Spinal cord (tissue), 9 donors: ENCODE measurements at regions not wholly inside any gene's neighbourhood (a gene's known extent, or its start where the extent isn't known, plus 50 kb on each side); places are given as distances from the start of the nearest gene placed in this dataset.

Source experiments
- DNase-seq, 6 donors: peaks; one replicate each; pipeline versions ENCODE4 v3.0.0 to v3.0.0-alpha.2; 2013 to 2015; ENCODE audit warnings: low spot score in 6 of 6, low read depth in 4 of 6
- H3K27ac ChIP-seq: one replicate; pipeline ENCODE4 v1.5.1; 2013; ENCODE audit warnings: low read depth, low read length, control low read depth
- H3K27me3 ChIP-seq: one replicate; pipeline ENCODE4 v1.6.1; 2013; ENCODE audit warnings: low read length; ENCODE audit not compliant: control insufficient read depth, insufficient read depth
- H3K36me3 ChIP-seq: one replicate; pipeline ENCODE4 v1.6.1; 2013; ENCODE audit warnings: low read length; ENCODE audit not compliant: control insufficient read depth, insufficient read depth
- H3K4me1 ChIP-seq: one replicate; pipeline ENCODE4 v1.6.1; 2013; ENCODE audit warnings: low read length; ENCODE audit not compliant: control insufficient read depth, insufficient read depth
- H3K4me3 ChIP-seq: one replicate; pipeline ENCODE4 v1.5.1; 2013; ENCODE audit warnings: low read depth, low read length, control low read depth
- H3K9me3 ChIP-seq: one replicate; pipeline ENCODE4 v1.6.1; 2013; ENCODE audit warnings: low read length; ENCODE audit not compliant: control insufficient read depth, insufficient read depth
- WGBS: methylation state at CpG from one replicate; pipeline ENCODE4 v1.1.5; 2013; ENCODE audit warnings: missing lambda C conversion rate; ENCODE audit not compliant: insufficient coverage; 5-methylcytosine and 5-hydroxymethylcytosine counted together
- donor health status: healthy.

DNA sequence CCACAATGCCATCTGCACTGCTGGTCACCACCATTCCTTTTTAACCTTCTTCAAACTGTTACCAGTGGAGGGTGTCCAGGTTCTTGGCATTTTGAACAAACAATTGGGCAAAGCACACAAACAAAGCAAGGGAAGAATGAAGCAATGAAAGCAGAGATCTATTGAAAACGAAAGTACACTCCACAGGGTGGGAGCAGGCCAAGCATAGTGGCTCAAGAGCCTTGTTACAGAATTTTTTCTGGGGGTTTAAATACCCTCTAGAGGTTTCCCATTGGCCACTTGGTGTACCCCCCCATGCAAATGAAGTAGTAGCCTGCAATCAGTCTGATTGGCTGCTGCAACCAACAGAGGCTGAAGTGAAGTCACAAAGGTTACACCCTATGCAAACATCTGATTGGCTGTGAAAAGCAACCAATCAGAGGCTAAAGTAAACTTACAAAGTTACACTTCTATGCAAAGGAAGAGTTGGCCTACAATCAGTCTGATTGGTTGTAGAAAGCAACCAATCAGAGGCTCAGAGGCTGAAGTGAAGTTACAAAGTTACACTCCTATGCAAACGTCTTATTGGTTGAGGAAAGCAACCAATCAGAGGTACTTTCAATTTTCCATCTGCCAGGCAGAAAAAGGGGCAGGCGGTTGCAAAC is 103.2 kb upstream of the WAC start:
- no peak overlapping the region for H3K4me3 ChIP-seq
- H3K27me3 ChIP-seq: no peaks in the 10 kb centered on the region
- H3K27ac ChIP-seq: no peak overlapping the region
- no peaks in the 10 kb centered on the region for H3K4me1 ChIP-seq
- WGBS: no CpG with 5 or more reads among the region's 3 CpGs
- no peak for DNase-seq
- H3K9me3 ChIP-seq: no peaks in the 10 kb centered on the region
- H3K36me3 ChIP-seq: no peaks in the 10 kb centered on the region

DNA sequence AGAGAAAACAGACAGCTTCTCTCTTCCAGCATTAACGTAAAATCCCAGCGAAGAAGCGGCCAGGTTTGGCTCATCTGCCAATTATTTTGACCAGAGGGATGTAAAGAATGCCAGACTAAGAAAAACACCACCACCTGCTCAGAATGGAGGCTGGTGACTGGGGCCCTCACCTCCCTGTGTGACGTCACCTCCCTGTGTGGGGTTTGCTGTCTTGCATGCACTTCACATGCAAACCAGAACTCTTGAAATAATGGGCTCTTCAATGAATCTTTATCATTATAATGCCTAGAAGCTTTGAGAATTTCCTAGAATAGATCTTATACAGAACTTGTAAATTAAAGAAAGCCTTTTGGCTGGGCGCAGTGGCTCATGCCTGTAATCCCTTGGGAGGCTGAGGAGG is 101.8 kb upstream of the WAC start:
- DNase-seq: no peak
- no peaks in the 10 kb centered on the region for H3K9me3 ChIP-seq
- no peaks in the 10 kb centered on the region for H3K36me3 ChIP-seq
- no peak overlapping the region for H3K27ac ChIP-seq
- WGBS: no CpG with 5 or more reads among the region's 5 CpGs
- no peak overlapping the region for H3K4me3 ChIP-seq
- H3K27me3 ChIP-seq: no peaks in the 10 kb centered on the region
- H3K4me1 ChIP-seq: no peaks in the 10 kb centered on the region

DNA sequence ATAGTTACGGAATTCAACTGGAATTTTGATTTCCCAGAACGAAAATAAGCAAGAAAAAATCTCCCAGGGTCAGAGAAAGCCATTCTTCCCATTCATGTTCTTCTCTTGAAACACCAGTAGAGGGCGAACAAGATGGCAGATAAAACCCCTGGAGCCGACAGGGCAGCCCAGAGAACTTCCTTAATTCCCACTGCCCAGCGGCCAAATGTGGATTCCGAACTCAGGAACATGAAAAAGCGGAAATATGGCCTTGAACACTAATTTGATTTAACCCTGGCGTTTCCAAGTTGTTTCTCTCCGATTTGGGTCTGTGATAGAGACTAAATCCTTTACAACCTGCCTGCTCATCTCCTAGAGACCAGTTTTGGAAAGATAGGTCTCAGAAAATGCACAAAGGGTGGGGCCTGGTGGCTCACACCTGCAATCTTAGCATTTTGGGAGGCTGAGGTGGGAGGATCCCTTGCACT is 100.7 kb upstream of the WAC start:
- 13% methylated on average over 4 of the region's 9 CpGs for WGBS
- Histone ChIP-seq H3K27me3 (no peaks in the 10 kb centered on the region), H3K4me1 (no peaks in the 10 kb centered on the region), H3K4me3 (no peak overlapping the region), H3K9me3 (no peaks in the 10 kb centered on the region), H3K27ac (no peak overlapping the region), H3K36me3 (no peaks in the 10 kb centered on the region)
- DNase-seq: peak in 5 of 6 donors; percentile 31 to 83 (median 39)

GRCh38 chr10:28434063-28434462 is 98.9 kb upstream of the WAC start:
- no peaks in the 10 kb centered on the region for H3K36me3 ChIP-seq
- H3K27ac ChIP-seq: no peak overlapping the region
- DNase-seq: no peak
- H3K9me3 ChIP-seq: no peaks in the 10 kb centered on the region
- no peaks in the 10 kb centered on the region for H3K4me1 ChIP-seq
- no peak overlapping the region for H3K4me3 ChIP-seq
- H3K27me3 ChIP-seq: no peaks in the 10 kb centered on the region
- 86% methylated on average over 1 of the region's 4 CpGs for WGBS

DNA sequence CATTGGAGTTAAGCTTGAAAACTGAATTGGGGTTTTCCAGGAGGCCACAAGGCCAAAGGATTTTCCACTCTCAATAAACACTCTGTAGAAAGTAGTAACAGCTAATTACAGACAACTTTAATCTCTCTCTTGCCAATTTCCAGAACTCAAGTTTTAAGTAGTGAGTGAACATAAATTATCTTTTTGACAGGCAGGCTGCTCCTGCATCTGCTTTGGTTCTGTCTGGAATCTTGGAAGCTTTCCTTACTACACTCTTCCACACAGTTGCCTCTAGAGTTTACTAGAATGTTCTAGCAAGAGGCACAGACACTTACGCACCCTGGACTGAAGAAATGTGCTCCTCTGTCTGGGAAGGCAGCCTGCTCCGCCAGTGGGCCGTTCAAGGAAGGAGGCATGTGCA is 90.5 kb upstream of the WAC start:
- no peaks in the 10 kb centered on the region for H3K4me1 ChIP-seq
- H3K27ac ChIP-seq: no peak overlapping the region
- WGBS: 100% methylated on average over 1 of the region's 3 CpGs
- no peaks in the 10 kb centered on the region for H3K9me3 ChIP-seq
- H3K27me3 ChIP-seq: no peaks in the 10 kb centered on the region
- no peaks in the 10 kb centered on the region for H3K36me3 ChIP-seq
- no peak for DNase-seq
- no peak overlapping the region for H3K4me3 ChIP-seq

GRCh38 chr10:28444031-28444430 is 88.9 kb upstream of the WAC start:
- Histone ChIP-seq H3K36me3 (no peaks in the 10 kb centered on the region), H3K9me3 (no peaks in the 10 kb centered on the region), H3K27ac (no peak overlapping the region), H3K4me3 (no peak overlapping the region), H3K27me3 (no peaks in the 10 kb centered on the region), H3K4me1 (no peaks in the 10 kb centered on the region)
- WGBS: 73% methylated on average over 2 of the region's 3 CpGs
- no peak for DNase-seq

- DNase-seq: no peak
- no peak overlapping the region for H3K27ac ChIP-seq
- no peak overlapping the region for H3K4me3 ChIP-seq
- H3K4me1 ChIP-seq: no peaks in the 10 kb centered on the region
- WGBS: 80% methylated on average over 5 of the region's 6 CpGs
- no peaks in the 10 kb centered on the region for H3K27me3 ChIP-seq
- no peaks in the 10 kb centered on the region for H3K9me3 ChIP-seq
- H3K36me3 ChIP-seq: no peaks in the 10 kb centered on the region
These were observed 87.4 kb upstream of the WAC start for GRCh38 chr10:28445516-28445915.

- Histone ChIP-seq H3K4me3 (no peak overlapping the region), H3K4me1 (no peaks in the 10 kb centered on the region), H3K27ac (no peak overlapping the region), H3K9me3 (peaks cover 3% of the 10 kb centered on the region), H3K27me3 (no peaks in the 10 kb centered on the region), H3K36me3 (no peaks in the 10 kb centered on the region)
- WGBS: no CpG with 5 or more reads among the region's 1 CpG
- DNase-seq: no peak
These were observed 83.5 kb upstream of the WAC start for GRCh38 chr10:28449382-28449781.

GRCh38 chr10:28449926-28450325 is 83.0 kb upstream of the WAC start:
- WGBS: no CpG with 5 or more reads among the region's 1 CpG
- Histone ChIP-seq H3K36me3 (no peaks in the 10 kb centered on the region), H3K4me1 (no peaks in the 10 kb centered on the region), H3K9me3 (peaks cover 3% of the 10 kb centered on the region), H3K4me3 (no peak overlapping the region), H3K27ac (no peak overlapping the region), H3K27me3 (no peaks in the 10 kb centered on the region)
- DNase-seq: peak in 1 of 6 donors; percentile 27

- no peak overlapping the region for H3K4me3 ChIP-seq
- H3K27me3 ChIP-seq: no peaks in the 10 kb centered on the region
- H3K36me3 ChIP-seq: no peaks in the 10 kb centered on the region
- DNase-seq: no peak
- no peaks in the 10 kb centered on the region for H3K4me1 ChIP-seq
- peaks cover 3% of the 10 kb centered on the region for H3K9me3 ChIP-seq
- no peak overlapping the region for H3K27ac ChIP-seq
- 83% methylated on average over 1 of the region's 1 CpG for WGBS
These were observed 79.0 kb upstream of the WAC start for GRCh38 chr10:28453926-28454325.
